Spleen (tissue), 11 donors: ENCODE measurements at regions not wholly inside any gene's neighbourhood (a gene's known extent, or its start where the extent isn't known, plus 50 kb on each side); places are given as distances from the start of the nearest gene placed in this dataset.

Experiments used
- DNase-seq: peaks from one replicate; pipeline ENCODE4 v3.0.0-alpha.2; 2020
- H3K27ac ChIP-seq, 8 donors: fragments of 200-600 bp; sonication (generic) in 7 of 8; 1 replicate in 4 of 8; 2 replicates in 4 of 8; pipeline versions ENCODE4 v1.5.0 to v1.8.0; 2016 to 2021; ENCODE audit warnings: inconsistent platforms in 4 of 8, mild to moderate bottlenecking in 4 of 8, moderate library complexity in 1 of 8
- H3K27me3 ChIP-seq, 7 donors: fragments of 200-600 bp; sonication (generic) in 6 of 7; replicated peaks in 1 of 7; 1 replicate in 4 of 7; 2 replicates in 3 of 7; pipeline versions ENCODE4 v1.5.0 to v1.8.0; 2016 to 2021; ENCODE audit warnings: inconsistent platforms in 3 of 7, mild to moderate bottlenecking in 1 of 7
- H3K36me3 ChIP-seq, 6 donors: fragments of 200-600 bp; sonication (generic) in 5 of 6; 1 replicate in 4 of 6; 2 replicates in 2 of 6; pipeline versions ENCODE4 v1.5.0 to v1.8.0; 2016 to 2021; ENCODE audit warnings: inconsistent platforms in 2 of 6
- H3K4me1 ChIP-seq, 6 donors: fragments of 200-600 bp; sonication (generic) in 5 of 6; 1 replicate in 3 of 6; 2 replicates in 3 of 6; pipeline versions ENCODE4 v1.5.0 to v1.8.0; 2016 to 2021; ENCODE audit warnings: inconsistent platforms in 3 of 6
- H3K4me3 ChIP-seq, 8 donors: fragments of 200-600 bp; sonication (generic) in 7 of 8; 1 replicate in 4 of 8; 2 replicates in 4 of 8; pipeline versions ENCODE4 v1.5.0 to v1.8.0; 2016 to 2021; ENCODE audit warnings: inconsistent platforms in 4 of 8, mild to moderate bottlenecking in 4 of 8, moderate library complexity in 2 of 8
- H3K9me3 ChIP-seq, 8 donors: fragments of 200-600 bp; sonication (generic) in 7 of 8; 1 replicate in 4 of 8; 2 replicates in 4 of 8; pipeline versions ENCODE4 v1.5.0 to v1.8.0; 2016 to 2021; ENCODE audit warnings: inconsistent platforms in 4 of 8
- CTCF ChIP-seq, 11 experiments: fragments of 200-600 bp in 7 of 11; fragments of 450-650 bp in 4 of 11; sonication (generic) in 4 of 11; IDR thresholded peaks in 8 of 11; conservative IDR thresholded peaks in 3 of 11; 1 replicate in 7 of 11; 2 replicates in 4 of 11; pipeline versions ENCODE4 v1.4.0 to v1.8.0; 2016 to 2021; ENCODE audit warnings: antibody characterized with exemption in 11 of 11, inconsistent platforms in 4 of 11, mild to moderate bottlenecking in 1 of 11
- POLR2A ChIP-seq, 3 donors: fragments of 450-650 bp; IDR thresholded peaks; one replicate each; pipeline ENCODE4 v1.5.1; 2017; ENCODE audit warnings: antibody characterized with exemption in 3 of 3, mild to moderate bottlenecking in 1 of 3
- POLR2AphosphoS5 ChIP-seq, 3 donors: sonication (generic); formaldehyde crosslinking; IDR thresholded peaks; one replicate each; pipeline ENCODE4 v1.5.1; 2017; ENCODE audit warnings: antibody characterized with exemption in 3 of 3
- WGBS, 5 donors: extraction: QIAGEN DNeasy Blood & Tissue Kit in 3 of 5; methylation state at CpG; one replicate each; pipeline versions ENCODE4 v1.1.5 to v1.1.7; 2013 to 2018; 5-methylcytosine and 5-hydroxymethylcytosine counted together
- intact Hi-C: fragments of 100-400 bp; cut with DNase I; formaldehyde crosslinking; loops from one replicate; pipeline ENCODE4 v1.15.0; 2023; ENCODE audit warnings: low total_unique reads
- donor health status: healthy with polysubstance abuse.
- donor health status: DM: no; HTN: no; CAD: no; lungs with moderate emphysema.
- donor health status: DM: no; HTN: no; CAD: no.
- donor health status: Bipolar disorder and iron deficiency.
- donor health status: healthy.
- donor health status: DM: no; HTN: no; CAD: no.
- donor health status: DM: yes; HTN: yes; CAD: no.

GRCh38 chr14:104282332-104283196, 144.2 kb downstream of the KIF26A start:
- Histone ChIP-seq H3K27ac (no peak overlapping the region), H3K27me3 (peaks cover 0 to 13% (median 0%) of the 10 kb centered on the region in 7 donors), H3K36me3 (no peaks in the 10 kb centered on the region), H3K9me3 (no peaks in the 10 kb centered on the region), H3K4me1 (no peaks in the 10 kb centered on the region), H3K4me3 (no peak overlapping the region)
- intact Hi-C loops, result no loop called here
- WGBS, 5 donors, result 80 to 92% (median 87%) methylated on average over 20 to 26 of the region's 26 CpGs
- TF ChIP-seq POLR2AphosphoS5 (IDR thresholded peaks at IDR 0.05) (no peak), POLR2A (IDR thresholded peaks at IDR 0.05) (no peak), CTCF (IDR thresholded peaks at IDR 0.05 in 8 of 11, conservative IDR thresholded peaks at IDR 0.05 in 3 of 11) (no peak)
- no peak for DNase-seq

GRCh38 chr14:104283197-104284106, 145.1 kb downstream of the KIF26A start:
- H3K4me1 ChIP-seq, result no peaks in the 10 kb centered on the region
- intact Hi-C loops, result no loop called here

GRCh38 chr14:104284107-104284592, 145.8 kb downstream of the KIF26A start:
- no peaks in the 10 kb centered on the region for H3K4me1 ChIP-seq
- H3K9me3 ChIP-seq, result no peaks in the 10 kb centered on the region
- H3K4me3 ChIP-seq, result no peak overlapping the region
- DNase-seq, result peak; percentile 56
- no peak overlapping the region for H3K27ac ChIP-seq
- TF ChIP-seq CTCF (IDR thresholded peaks at IDR 0.05 in 8 of 11, conservative IDR thresholded peaks at IDR 0.05 in 3 of 11) (no peak), POLR2A (IDR thresholded peaks at IDR 0.05) (no peak), POLR2AphosphoS5 (IDR thresholded peaks at IDR 0.05) (no peak)
- H3K27me3 ChIP-seq, result peaks cover 0 to 9% (median 0%) of the 10 kb centered on the region in 7 donors
- 49 to 74% (median 70%) methylated on average over 2 to 9 of the region's 9 CpGs for WGBS, 5 donors
- intact Hi-C loops, result no loop called here
- no peaks in the 10 kb centered on the region for H3K36me3 ChIP-seq

More at GRCh38 chr14:104283197-104284106, 145.1 kb downstream of the KIF26A start:
- Histone ChIP-seq H3K9me3 (no peaks in the 10 kb centered on the region), H3K27ac (no peak overlapping the region), H3K27me3 (peaks cover 0 to 13% (median 0%) of the 10 kb centered on the region in 7 donors), H3K4me3 (no peak overlapping the region), H3K36me3 (no peaks in the 10 kb centered on the region)
- TF ChIP-seq POLR2A (IDR thresholded peaks at IDR 0.05), result no peak
- no peak for TF ChIP-seq CTCF (IDR thresholded peaks at IDR 0.05 in 8 of 11, conservative IDR thresholded peaks at IDR 0.05 in 3 of 11)
- TF ChIP-seq POLR2AphosphoS5 (IDR thresholded peaks at IDR 0.05), result no peak
- WGBS, 5 donors, result 81 to 90% (median 87%) methylated on average over 16 to 25 of the region's 25 CpGs
- DNase-seq, result peak; percentile 72
